Progenitor cell of endocrine pancreas (in vitro differentiated cells): ENCODE measurements at regions not wholly inside any gene's neighbourhood (a gene's known extent, or its start where the extent isn't known, plus 50 kb on each side); places are given as distances from the start of the nearest gene placed in this dataset.
"Not testable (repeated sequence)": the region's sequence is repeated elsewhere in the genome, so short reads cannot be mapped to it uniquely, and the experiment has no call there.

Source experiments
- DNase-seq: peaks from one replicate; pipeline ENCODE4 v3.0.0; 2021; ENCODE audit warnings: low spot score; ENCODE audit not compliant: unreplicated experiment
- H3K27ac Mint-ChIP-seq: 2 replicates; pipeline ENCODE4 v1.8.0; 2021; ENCODE audit warnings: mild to moderate bottlenecking, moderate library complexity, mixed read lengths
- H3K27me3 Mint-ChIP-seq: 2 replicates; pipeline ENCODE4 v1.8.0; 2021; ENCODE audit warnings: mixed read lengths
- H3K36me3 Mint-ChIP-seq: 2 replicates; pipeline ENCODE4 v1.8.0; 2022; ENCODE audit warnings: mixed read lengths; ENCODE audit not compliant: insufficient read depth
- H3K4me1 Mint-ChIP-seq: 2 replicates; pipeline ENCODE4 v1.8.0; 2021; ENCODE audit warnings: low read depth, mixed read lengths
- H3K4me3 Mint-ChIP-seq: 2 replicates; pipeline ENCODE4 v1.8.0; 2021; ENCODE audit warnings: low read depth, mild to moderate bottlenecking, moderate library complexity, mixed read lengths
- H3K9me3 Mint-ChIP-seq: 2 replicates; pipeline ENCODE4 v1.8.0; 2021; ENCODE audit warnings: low read depth, mixed read lengths
- TF ChIP-seq, protein P1 (sequence below): fragments of 200-600 bp; sonication (generic); IDR thresholded peaks from one replicate; pipeline ENCODE4 v1.5.0; 2021; ENCODE audit warnings: antibody characterized with exemption, mild to moderate bottlenecking; ENCODE audit not compliant: unreplicated experiment

GRCh38 chr2:58401936-58402335, 160.8 kb upstream of the FANCL start:
- DNase-seq, result no peak
- TF ChIP-seq, protein P1, sequence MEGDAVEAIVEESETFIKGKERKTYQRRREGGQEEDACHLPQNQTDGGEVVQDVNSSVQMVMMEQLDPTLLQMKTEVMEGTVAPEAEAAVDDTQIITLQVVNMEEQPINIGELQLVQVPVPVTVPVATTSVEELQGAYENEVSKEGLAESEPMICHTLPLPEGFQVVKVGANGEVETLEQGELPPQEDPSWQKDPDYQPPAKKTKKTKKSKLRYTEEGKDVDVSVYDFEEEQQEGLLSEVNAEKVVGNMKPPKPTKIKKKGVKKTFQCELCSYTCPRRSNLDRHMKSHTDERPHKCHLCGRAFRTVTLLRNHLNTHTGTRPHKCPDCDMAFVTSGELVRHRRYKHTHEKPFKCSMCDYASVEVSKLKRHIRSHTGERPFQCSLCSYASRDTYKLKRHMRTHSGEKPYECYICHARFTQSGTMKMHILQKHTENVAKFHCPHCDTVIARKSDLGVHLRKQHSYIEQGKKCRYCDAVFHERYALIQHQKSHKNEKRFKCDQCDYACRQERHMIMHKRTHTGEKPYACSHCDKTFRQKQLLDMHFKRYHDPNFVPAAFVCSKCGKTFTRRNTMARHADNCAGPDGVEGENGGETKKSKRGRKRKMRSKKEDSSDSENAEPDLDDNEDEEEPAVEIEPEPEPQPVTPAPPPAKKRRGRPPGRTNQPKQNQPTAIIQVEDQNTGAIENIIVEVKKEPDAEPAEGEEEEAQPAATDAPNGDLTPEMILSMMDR, result no peak
- no peaks in the 10 kb centered on the region for H3K27me3 Mint-ChIP-seq
- no peaks in the 10 kb centered on the region for H3K4me1 Mint-ChIP-seq
- H3K27ac Mint-ChIP-seq, result no peak overlapping the region
- no peaks in the 10 kb centered on the region for H3K36me3 Mint-ChIP-seq
- no peak overlapping the region for H3K4me3 Mint-ChIP-seq
- H3K9me3 Mint-ChIP-seq, result no peaks in the 10 kb centered on the region

- no peaks in the 10 kb centered on the region for H3K4me1 Mint-ChIP-seq
- no peaks in the 10 kb centered on the region for H3K36me3 Mint-ChIP-seq
- H3K9me3 Mint-ChIP-seq, result no peaks in the 10 kb centered on the region
- TF ChIP-seq, protein P1, result no peak
- DNase-seq, result no peak
- no peak overlapping the region for H3K27ac Mint-ChIP-seq
- H3K4me3 Mint-ChIP-seq, result no peak overlapping the region
- H3K27me3 Mint-ChIP-seq, result no peaks in the 10 kb centered on the region
Observed at GRCh38 chr2:58398406-58398805, 157.3 kb upstream of the FANCL start.

DNA sequence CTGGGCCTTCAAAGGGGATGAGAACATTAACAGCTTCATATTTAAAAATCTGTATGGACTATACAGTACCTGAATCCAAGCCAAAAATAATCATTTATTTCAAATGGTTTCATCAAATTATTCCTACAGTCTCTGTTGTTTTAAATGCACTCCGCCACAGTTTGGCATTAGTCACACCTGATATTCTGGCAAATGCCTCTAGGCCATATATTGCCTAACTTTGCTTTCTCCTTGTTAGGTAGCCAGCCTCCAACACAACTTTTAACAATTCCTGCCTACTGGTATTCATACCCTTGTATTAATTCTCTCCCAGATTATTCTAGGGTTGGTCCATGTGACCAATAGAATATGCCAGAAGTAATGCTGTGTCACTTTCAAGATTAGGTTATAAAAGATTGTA, 146.6 kb upstream of the FANCL start:
- H3K27ac Mint-ChIP-seq, result no peak overlapping the region
- H3K27me3 Mint-ChIP-seq, result no peaks in the 10 kb centered on the region
- H3K36me3 Mint-ChIP-seq, result no peaks in the 10 kb centered on the region
- peaks cover 5% of the 10 kb centered on the region for H3K9me3 Mint-ChIP-seq
- no peak for DNase-seq
- TF ChIP-seq, protein P1, result no peak
- no peaks in the 10 kb centered on the region for H3K4me1 Mint-ChIP-seq
- no peak overlapping the region for H3K4me3 Mint-ChIP-seq

DNA sequence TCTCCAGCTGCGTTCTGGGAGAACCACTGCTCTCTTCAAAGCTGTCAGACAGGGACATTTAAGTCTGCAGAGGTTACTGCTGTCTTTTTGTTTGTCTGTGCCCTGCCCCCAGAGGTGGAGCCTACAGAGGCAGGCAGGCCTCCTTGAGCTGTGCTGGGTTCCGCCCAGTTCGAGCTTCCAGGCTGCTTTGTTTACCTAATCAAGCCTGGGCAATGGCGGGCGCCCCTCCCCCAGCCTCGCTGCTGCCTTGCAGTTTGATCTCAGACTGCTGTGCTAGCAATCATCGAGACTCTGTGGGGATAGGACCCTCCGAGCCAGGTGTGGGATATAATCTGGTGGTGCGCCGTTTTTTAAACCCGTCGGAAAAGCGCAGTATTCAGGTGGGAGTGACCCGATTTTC, 145.8 kb upstream of the FANCL start:
- not testable (repeated sequence) for DNase-seq, H3K9me3 Mint-ChIP-seq, H3K4me1 Mint-ChIP-seq, H3K27me3 Mint-ChIP-seq, H3K4me3 Mint-ChIP-seq, H3K36me3 Mint-ChIP-seq, H3K27ac Mint-ChIP-seq

DNA sequence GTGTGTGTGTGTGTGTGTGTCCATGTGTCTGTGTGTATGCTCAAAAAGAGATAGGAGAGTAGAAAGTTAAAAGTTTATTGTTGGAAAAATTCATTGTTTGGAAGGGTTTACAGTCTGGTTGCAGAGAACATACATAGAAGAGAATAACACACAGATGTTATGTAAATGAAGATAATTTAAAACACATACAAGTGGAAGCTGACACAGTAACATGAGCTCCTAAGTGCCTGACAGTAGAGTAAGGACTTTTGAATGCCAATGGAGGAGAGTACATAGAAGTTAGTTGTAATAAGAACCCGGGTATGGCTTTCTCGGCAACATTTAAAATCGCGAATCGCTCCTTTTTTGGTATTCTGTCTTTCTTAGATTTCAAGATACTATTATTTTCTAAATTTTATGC, 137.0 kb upstream of the FANCL start:
- H3K9me3 Mint-ChIP-seq, result peaks cover 5% of the 10 kb centered on the region
- no peak overlapping the region for H3K4me3 Mint-ChIP-seq
- DNase-seq, result no peak
- no peaks in the 10 kb centered on the region for H3K36me3 Mint-ChIP-seq
- H3K4me1 Mint-ChIP-seq, result peaks cover 7% of the 10 kb centered on the region
- TF ChIP-seq, protein P1, result no peak
- no peak overlapping the region for H3K27ac Mint-ChIP-seq
- no peaks in the 10 kb centered on the region for H3K27me3 Mint-ChIP-seq

DNA sequence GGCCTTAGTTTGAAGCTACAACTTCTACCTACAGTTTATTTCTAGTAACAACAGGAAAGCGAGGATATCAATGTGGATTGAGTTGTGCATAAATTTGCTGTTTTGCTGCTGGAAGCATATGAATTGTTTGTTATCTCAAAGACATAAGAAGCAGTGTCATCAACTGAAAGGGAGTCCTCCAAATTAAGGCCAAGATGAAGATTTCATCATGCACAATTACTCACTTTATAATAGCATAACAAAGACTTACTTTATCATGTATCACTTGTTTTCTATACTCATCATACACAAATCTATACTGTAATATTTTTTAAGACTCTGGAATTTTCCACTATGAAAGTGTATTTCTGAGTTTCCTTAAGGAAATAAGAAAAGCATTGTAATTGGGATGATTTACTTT, 136.1 kb upstream of the FANCL start:
- H3K4me1 Mint-ChIP-seq, result peaks cover 7% of the 10 kb centered on the region
- no peak for DNase-seq
- H3K9me3 Mint-ChIP-seq, result peaks cover 5% of the 10 kb centered on the region
- no peak overlapping the region for H3K27ac Mint-ChIP-seq
- H3K36me3 Mint-ChIP-seq, result no peaks in the 10 kb centered on the region
- H3K27me3 Mint-ChIP-seq, result no peaks in the 10 kb centered on the region
- TF ChIP-seq, protein P1, result no peak
- H3K4me3 Mint-ChIP-seq, result no peak overlapping the region
